Skin of body (tissue), 1 donor: ENCODE measurements at regions not wholly inside any gene's neighbourhood (a gene's known extent, or its start where the extent isn't known, plus 50 kb on each side); places are given as distances from the start of the nearest gene placed in this dataset.

ENCODE experiments used
- DNase-seq: peaks from one replicate; lab custom pipeline; 2025; lab: John Stamatoyannopoulos, UW

DNA sequence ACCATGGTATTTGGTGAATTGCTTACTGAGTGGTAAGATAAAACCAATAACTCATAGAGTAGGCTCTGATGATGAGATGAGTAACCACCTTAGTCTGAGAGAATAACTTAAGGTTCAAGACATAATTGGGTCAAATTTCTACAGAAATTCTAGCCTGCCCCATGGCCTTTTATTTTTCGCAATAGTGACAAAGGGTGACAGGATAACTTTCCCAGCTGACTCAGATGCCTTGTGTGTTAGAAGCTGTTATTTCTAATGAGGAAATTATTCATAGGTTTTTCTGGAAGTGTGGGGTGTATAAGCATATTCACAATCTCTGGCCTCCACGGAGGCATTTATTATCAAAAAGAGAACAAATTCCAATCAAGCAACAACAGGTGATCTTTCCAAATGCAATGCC is 159.0 kb downstream of the NUP35 start:
- no peak for DNase-seq

DNA sequence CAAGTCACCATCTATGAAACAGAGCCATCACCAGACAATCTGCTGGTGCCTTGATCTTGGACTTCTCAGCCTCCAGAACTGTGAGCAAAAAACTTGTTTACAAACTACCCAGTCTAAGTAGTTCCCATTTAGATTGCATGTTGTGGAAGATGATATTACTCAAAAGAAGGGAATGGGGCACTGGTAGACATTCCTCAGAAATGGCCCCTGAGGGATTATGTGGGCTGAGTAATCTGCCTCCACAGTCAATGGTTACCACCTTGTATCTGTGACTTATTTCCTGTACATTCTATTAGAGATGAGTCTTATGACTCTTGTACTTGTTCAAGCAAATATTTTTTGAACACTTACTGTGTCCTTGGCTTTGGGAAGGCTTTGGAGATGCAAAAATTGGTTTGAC is 160.4 kb downstream of the NUP35 start:
- no peak for DNase-seq

DNA sequence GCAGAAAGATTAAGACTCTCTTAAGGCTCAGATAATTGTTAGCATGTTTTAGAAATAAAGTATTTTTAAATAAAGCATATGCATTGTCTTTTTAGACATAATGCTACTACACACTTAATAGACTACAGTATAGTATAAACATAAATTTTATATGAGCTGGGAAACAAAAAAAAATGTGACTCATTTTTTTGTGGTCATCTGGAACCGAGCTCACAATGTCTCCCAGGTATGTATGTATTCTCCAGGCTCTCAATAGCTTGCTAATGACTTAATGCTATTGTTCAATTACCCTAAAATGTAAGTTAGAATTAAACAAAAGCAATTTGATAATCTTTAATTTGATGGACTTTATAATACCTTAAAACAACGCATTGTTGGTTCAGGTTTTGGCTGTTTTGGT is 167.2 kb downstream of the NUP35 start:
- no peak for DNase-seq

DNA sequence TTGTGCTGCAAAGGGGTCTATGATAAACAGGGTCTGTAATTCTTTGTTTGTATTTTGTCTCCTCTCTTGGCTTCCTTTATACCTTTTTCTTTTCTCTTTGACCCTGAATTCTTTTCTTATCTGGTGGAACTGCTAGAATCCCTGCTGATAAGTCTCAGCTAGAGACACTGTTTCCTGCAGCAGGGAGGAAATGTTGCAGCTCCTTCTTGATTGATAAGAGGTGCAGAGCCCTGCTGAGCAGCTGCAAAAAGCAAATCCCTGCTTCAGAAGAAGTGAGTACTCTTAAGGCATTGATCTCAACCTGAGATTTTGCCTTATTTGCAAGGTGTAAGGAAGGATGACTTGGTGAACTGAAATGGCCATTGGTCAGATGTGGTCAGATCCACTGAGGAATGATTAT is 167.8 kb downstream of the NUP35 start:
- no peak for DNase-seq

DNA sequence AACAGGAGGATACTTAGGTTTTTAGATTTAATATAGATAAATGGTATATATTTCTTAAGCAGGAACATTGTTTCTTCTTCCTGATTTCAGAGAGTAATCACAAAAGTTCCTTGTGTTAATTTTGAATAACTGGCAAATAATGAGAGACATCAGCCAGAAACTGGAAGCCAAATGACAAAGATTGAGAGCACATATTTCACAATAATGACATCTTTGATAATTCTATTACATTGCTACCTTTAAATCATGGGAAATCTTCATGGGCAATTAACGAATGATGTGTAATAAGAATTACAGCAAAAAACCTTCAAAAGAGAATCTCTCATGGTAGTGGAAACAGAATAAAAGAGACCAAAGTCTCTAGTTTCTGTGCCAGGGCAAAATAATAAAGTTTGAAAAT is 215.1 kb downstream of the NUP35 start:
- DNase-seq: no peak

DNA sequence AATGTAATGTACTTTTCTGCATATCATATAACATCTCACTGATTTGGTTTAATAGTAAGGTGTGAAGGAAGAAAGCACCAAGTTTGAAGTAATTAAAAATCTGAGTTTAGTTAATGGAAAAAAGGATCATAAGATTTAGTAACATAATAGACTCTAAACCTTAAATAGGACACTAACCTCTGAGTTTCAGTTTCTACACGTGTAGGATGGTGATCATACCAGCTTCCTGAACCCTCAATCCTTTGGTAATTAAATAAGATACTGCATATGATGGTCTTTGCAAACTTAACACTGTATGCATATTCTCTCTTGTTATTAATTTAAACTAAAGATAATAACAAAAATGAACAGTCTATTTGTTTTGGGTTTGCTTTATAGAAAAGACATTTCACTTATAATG is 216.8 kb downstream of the NUP35 start:
- DNase-seq: no peak

DNA sequence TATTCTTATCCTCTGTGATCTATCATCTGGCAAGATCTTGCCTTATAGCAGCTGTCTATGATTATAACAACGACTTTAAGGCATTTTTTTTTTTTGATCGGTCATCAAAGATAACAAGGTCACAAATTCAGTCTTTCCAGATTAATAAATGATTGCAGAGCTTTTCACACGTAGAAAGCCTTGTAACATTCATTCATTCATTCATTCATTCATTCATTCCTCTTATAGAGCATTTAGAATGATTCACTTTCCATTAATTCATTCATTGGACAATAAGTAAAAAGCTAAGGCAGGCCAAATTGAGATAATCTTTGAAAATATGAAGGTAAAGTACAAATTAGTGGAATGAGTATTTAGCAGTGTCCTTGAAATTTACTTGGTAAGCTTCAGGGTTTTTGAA is 223.7 kb downstream of the NUP35 start:
- DNase-seq: no peak

DNA sequence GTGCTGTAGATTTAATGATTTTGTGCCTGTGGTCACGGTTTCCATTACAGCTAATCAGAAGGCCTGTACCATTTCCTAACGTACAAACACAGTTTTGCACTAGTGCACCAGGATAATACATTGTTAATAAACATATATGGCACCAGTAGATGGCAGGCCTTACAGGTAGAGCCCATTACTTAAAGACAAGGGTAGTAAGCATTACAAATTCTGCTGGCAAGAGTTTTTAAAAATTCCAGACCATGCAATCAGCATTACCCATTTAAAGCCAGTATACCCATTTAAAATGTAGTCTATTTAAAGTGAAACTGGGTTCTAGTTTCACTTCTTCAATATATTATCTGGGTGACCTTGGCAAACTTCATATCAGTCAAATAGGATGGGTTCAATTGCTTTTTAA is 224.2 kb downstream of the NUP35 start:
- DNase-seq: no peak

DNA sequence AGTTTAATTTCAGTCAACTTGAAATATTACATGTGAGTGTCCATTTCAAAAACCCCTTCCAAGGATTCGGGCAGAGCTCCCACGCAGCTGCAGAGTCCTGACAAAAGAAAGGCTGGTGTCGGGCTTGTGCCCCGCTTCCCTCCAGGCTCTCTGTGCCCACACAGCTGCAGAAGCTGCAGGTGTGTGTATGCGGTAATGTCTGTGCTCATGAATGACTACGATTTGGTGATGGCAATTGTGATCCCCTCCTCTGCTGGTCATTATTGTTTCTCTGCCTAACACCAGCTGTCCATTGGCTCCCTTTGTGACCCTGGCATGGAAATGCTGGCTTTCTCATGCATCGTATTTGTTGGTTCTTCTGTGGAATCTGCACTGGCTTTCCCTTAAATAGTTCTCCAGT is 224.8 kb downstream of the NUP35 start:
- DNase-seq: peak; percentile 3

DNA sequence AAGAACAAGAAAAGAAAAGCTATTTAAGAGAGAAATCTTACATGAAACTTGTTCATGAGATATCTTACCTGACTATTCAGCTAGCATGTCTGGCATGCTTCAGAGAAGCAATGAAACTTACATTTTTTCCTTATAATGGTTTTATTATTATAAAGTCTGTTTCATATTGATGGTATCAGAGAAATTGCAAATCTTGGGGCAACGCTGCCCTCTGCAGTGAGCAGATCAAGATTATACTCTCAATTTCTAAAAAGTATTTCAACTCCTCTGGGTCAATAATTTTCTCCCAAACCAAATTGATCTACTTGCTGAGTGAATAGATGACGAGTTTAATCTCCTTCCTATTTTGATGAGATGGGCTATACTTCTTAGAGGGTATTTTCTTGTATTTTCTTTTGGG is 235.6 kb downstream of the NUP35 start:
- no peak for DNase-seq

DNA sequence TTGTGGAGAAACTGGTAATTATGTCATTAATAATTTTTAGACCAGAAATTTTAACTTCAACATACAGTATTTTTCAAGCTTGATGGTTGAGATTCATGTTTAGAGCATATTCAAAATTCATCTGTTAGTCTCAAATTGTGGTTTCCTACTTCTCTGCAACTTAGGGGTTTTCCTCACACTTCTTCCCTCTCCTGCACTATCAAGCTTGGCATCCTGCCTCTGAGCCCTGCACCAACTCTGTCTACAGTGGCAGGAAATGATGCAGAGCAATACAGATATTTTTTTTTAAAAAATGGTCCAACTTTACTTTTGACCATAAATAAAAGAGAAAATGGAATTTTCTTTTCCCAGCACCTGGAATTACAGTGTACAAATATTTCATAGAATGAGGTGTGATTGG is 247.3 kb downstream of the NUP35 start:
- no peak for DNase-seq

DNA sequence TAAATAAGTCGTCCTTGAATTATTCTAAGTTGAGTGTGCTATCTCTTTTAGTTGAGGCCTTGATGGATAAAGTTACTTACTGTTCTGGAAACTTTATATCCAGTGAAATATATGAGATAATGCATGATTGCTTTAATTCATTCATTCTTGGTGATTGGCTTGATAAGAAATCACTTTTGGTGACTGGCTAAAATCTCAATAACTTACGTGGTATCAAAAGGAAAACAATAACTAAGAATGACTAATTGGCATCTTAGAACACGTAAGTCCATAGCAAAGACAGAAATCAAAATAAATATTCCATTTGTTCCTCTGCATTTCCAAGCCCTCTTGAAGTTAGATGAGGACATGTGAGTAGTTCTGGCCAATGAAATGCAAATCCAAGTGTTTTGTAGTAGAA is 251.6 kb downstream of the NUP35 start:
- DNase-seq: no peak

DNA sequence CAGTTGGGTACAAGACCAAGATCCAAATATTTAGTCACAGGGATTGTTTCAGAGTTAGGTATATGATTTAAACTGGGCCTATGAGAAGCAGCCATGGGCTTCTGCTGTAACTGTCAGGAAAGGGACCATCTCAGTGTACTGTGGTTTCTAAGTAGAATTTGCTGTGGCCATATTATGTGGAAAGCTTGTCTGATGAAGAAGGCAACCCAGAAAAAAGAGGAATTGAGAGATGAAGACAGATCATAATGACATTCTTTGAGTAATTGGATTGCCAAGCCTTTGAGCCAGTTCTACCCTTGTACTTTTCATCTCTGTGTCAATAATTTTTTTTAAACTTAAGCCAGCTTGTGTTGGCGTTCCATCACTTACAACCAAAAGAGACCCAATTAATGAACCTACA is 259.6 kb downstream of the NUP35 start:
- DNase-seq: no peak

DNA sequence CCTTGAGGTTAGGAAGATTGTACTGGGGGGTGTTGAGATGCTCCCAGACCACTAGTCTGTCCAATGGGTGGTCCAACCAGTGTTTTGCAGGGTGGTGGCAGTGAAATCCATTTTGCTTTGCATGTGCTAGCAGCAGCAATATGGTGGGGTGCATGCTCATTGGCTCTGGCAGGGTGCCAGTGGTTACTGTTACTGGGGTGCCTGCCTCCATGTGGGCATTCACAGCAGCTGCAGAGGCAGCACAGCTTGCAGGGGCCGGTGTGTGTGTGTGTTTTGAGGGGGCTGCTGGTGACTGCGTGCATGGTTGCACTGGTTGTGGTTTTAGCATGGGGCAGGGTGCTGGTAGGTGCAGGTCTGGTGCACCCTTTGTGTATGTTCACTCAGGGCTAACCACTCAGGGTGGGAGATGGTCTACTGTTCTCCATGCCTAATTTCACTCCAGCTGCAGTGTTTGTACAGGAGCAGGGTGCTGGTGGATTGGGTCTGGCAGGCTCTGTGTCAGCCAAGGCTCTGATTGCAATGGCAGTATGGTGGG is 265.4 kb downstream of the NUP35 start:
- no peak for DNase-seq

DNA sequence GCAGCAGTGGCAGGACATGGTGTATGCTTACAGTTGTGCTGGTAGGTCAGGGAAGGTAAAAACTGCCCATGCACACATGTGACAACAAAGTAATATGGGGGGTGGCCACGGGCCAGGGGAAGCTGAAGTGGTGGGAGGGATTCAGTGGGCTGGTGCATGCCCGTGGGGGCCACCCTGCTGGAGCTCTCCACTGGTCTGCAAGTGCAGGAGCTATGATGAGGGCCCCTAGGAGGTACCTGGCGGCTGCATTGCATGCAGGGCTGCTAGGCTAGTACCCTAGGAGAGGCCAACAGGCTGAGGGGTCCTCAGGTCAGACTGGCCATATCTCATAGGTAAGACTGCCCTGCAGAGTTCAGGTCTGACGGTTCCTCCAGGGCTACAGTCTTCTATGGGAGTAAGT is 265.9 kb downstream of the NUP35 start:
- no peak for DNase-seq

DNA sequence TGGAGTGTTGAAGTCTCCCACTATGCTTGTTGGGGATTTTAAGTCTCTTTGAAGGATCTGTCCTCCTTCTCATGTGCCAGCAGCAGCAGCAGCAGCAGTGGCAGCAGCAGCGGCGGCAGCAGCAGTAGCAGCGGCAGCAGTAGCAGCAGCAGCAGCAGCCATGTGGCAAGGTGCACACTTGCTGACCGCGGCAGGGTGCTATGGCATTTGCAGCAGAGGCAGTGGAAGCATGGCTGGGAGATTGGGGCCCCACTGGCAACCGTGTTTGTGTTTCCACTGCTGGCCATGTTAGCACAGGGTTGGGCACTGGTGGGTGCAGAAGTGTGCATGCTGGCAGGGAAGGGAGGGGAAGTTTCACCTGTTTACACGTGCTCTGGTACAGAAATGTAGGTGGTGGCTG is 280.1 kb downstream of the NUP35 start:
- DNase-seq: no peak

DNA sequence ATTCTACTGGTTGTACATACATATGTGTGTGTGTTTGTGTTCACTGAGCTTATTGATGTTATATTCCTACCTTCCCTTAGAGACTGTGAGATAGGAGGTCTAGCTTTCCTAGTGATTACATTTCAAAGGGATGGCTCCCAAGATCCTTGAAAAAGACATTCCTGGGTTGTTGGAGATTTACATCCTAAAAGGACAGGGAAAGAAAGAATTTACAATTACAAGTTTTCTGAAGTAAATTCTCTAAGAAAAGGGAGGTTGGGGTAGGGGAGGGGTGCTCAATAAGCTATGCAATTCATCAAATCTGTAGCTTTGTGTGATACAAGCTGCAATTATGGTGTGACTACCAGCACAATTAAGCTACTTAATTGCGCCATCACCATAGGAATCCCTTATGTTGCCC is 284.3 kb downstream of the NUP35 start:
- DNase-seq: no peak

DNA sequence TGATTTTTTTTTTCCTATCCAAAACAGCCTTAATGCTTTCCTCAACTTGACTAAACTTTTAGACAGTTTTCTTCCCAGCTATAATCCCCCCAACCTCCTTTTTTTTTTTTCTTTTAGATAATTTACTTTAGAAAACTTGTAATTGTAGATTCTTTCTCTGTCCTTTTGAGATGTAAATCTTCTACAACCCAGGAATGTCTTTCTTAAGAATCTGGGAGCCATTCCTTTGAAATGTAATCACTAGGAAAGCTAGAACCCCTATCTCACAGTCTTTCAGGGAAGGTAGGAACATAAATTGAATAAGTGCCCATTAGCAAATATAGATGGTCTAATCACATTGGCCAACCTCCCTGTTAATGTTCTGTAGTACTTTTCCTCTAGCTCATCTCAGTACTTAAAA is 285.4 kb downstream of the NUP35 start:
- no peak for DNase-seq

DNA sequence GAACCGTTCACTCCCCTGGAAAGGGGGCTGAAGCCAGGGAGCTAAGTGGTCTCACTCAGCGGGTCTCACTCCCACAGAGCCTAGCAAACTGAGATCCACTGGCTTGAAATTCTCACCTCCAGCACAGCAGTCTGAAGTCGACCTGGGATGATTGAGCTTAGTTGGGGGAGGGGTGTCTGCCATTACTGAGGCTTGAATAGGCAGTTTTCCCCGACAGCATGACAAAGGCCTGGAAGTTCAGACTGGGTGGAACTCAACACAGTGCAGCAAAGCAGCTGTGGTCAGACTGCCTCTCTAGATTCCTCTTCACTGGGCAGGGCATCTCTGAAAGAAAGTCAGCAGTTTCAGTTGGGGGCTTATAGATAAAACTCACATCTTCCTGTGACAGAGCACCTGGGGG is 292.5 kb downstream of the NUP35 start:
- DNase-seq: no peak

DNA sequence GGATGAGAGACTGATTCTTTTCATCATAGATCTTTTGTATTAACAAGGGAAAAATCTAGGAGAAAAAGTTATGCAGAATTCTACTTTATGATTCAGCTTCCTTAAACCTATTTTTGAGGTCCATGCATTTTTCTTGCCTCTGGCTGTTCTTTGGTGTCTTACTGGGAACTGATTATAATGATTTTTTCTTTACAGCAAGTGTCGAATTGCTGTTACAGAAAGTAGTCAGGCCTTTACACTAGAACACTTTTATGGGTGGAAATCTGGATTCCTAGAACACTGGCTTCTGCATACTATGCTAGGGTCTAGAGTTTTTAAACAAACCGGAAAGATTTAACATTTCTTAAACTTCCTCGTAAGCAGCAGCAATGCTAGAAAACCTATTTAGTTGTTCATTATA is 302.6 kb downstream of the NUP35 start:
- DNase-seq: no peak

DNA sequence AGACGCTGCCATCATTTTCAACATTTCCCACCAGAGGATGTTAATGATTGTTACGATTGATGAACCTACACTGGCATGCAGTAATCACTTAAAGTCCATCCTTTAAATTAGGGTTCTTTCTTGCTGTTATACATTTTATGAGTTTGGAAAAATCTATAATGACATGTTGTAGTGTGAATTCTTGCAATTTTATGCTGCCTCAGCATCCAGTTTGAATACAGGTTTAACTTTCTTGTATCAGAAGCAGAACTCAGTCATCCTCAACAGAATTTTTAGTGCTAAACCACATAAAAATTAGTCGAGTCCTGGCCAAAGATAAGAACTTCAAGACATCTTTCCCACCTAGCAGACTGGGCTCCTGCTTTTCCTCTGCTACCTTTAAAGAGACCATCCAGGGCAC is 303.3 kb downstream of the NUP35 start:
- no peak for DNase-seq

DNA sequence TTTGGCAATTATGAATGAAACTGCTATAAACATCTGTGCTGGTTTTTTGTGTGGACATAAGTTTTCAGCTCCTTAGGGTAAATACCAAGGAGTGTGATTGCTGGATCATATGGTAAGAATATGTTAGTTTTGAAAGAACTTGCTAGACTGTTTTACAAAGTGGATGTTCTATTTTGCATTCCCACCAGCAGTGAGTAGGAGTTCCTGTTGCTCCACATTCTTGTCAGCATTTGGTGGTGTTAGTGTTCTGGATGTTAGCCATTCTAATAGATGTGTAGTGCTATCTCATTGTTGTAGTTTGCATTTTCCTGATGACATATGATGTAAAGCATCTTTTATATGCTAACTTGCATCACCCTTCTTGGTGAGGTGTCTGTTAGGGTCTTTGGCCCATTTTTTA is 304.6 kb downstream of the NUP35 start:
- no peak for DNase-seq

DNA sequence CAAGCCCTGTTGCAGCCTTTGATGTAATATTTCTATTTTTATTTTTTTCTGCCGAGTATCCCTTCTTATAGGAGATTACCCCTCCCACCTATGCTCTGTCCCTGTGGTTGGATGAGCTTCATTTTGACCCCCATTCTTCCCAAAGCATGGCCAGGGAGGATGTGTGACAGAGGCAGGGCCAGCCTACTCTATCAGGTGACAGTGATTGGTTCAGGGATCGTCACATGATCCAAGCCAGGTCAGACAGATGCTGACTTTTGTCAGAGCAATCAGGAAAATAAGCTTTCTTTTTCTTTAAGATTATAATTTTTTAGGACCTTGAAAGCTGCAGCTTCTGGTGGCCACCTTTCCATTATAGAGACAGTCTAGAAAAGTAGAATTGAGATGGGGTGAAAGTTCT is 314.3 kb downstream of the NUP35 start:
- no peak for DNase-seq

DNA sequence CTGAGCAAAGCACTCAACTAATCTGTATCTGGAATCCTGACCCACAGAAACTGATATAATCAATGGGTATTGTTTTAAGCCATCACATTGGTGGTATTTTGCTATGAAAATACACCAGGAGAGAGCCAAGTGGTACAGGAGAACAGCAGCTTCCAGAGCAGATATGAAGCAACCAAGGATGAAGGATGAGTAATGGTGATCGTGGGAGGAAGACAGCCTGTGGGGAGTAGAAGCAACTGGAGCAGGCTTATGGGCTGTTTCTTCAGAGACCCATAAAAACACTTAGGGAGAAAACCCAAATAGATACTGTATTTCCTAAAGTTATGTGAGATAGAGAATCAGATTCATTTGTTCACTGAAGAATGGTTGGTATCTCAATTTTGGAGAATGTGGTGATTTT is 330.8 kb downstream of the NUP35 start:
- DNase-seq: no peak

DNA sequence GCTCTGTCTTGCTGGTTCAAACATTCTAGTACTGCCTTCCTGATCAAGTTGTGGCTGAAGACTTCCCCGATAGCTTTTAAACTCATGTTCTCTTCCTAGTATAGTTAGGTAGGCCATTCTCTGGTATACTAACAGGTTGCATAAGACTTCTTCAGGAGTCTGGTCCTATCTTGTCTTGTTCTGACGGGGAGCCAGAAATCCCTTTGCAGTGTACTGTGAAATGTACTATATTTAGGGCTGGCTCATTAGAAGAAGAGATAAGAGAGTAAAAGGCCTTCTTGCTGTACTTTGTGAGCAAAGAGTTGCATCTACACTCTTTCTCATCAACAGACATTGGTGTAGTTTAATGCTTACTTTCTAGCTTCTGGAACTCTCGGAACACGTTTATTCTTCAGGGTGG is 331.9 kb downstream of the NUP35 start:
- DNase-seq: no peak
